GM12872 (cell line): ENCODE measurements at regions not wholly inside any gene's neighbourhood (a gene's known extent, or its start where the extent isn't known, plus 50 kb on each side); places are given as distances from the start of the nearest gene placed in this dataset.

Source experiments
- TF ChIP-seq, protein P1 (sequence below): IDR thresholded peaks from 3 replicates; pipeline ENCODE4 v1.5.1; 2011; ENCODE audit warnings: low read depth, mild to moderate bottlenecking, low read length, moderate library complexity; ENCODE audit not compliant: insufficient read depth

DNA sequence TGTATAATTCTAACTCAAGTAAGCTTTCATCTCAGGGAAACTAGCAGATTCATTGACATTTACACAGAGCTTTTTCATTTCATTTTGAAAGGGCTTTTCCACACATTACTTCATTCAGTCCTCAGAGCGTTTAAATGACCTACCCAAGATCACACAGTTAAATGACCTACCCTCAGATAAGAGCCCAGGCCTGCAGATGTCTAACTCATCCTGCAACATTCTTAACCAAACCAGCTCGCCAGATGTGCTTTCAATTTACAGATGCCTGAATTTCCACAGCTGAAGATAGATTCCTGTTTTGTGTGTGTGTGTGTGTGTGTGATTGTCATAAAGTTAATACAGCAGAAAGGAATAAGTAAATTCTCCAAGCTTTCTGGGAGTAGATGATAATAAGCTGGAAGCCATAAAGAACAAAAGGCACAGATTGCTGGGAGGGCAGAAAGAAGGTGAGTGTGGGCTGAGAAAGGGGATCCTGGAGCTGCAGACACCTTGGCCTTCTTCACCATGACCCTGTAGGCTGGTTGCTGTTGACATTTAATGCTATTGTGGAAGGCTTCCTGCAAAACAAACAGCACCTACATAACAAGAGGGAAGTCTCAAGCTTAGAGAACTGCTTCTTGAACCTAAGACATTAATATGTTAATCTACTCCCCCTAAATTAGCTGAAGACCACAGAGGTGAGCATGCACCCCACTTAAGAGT is 489.7 kb upstream of the CELF2 start:
- TF ChIP-seq, protein P1, sequence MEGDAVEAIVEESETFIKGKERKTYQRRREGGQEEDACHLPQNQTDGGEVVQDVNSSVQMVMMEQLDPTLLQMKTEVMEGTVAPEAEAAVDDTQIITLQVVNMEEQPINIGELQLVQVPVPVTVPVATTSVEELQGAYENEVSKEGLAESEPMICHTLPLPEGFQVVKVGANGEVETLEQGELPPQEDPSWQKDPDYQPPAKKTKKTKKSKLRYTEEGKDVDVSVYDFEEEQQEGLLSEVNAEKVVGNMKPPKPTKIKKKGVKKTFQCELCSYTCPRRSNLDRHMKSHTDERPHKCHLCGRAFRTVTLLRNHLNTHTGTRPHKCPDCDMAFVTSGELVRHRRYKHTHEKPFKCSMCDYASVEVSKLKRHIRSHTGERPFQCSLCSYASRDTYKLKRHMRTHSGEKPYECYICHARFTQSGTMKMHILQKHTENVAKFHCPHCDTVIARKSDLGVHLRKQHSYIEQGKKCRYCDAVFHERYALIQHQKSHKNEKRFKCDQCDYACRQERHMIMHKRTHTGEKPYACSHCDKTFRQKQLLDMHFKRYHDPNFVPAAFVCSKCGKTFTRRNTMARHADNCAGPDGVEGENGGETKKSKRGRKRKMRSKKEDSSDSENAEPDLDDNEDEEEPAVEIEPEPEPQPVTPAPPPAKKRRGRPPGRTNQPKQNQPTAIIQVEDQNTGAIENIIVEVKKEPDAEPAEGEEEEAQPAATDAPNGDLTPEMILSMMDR = no peak

DNA sequence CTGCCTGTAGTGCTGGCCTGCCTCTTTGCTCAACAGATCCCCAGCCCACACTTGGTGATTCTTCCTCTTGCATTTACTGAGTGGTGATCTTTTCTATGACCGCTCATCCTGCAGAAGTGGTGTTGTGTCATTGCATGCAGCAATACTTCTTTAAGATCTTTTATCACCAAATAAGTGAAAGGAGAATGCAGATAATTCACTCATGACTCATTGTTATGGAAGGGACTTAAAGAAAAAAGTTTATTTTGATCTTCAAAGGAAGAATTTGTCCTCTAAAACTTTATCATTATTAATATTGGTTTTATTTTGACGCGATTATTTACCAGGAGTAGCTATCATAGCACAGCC is 489.1 kb upstream of the CELF2 start:
- TF ChIP-seq, protein P1 = no peak

DNA sequence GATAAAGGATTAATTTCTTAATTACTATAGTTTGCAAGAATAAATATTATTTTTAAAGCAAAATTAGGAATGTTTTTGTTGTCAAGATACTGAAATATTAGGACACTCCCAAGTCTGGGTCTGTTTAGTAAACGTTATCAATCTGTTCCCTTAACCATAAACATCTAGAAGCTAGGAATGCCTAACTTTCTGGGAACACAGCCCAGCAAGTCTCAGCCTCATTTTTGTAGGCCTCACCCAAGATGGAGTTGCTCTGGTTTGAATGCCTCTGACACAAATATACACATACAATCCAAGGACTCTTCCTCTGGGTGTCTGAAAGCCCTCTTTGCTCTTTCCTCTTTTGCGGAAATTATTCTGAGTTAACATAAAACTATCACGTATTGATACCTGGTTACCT is 487.4 kb upstream of the CELF2 start:
- TF ChIP-seq, protein P1 = no peak

DNA sequence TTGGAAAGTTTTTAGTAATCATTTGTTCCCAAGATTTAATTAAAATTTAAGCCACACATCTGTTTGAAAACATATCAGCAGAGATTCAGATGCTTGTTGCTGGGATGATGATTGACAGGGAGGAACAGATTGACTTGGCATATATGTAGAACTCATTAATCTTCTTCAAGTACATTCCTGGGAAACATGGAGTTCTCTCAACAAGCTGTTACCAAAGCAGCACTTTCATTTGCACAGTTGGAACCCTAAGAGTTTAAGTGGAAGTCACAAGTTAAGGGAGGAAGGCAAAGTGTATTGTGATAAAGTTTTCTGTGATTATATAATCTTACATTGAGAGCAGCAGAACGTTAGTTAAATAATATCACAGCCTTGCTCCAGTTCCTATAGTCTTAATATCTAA is 485.4 kb upstream of the CELF2 start:
- TF ChIP-seq, protein P1 = no peak

DNA sequence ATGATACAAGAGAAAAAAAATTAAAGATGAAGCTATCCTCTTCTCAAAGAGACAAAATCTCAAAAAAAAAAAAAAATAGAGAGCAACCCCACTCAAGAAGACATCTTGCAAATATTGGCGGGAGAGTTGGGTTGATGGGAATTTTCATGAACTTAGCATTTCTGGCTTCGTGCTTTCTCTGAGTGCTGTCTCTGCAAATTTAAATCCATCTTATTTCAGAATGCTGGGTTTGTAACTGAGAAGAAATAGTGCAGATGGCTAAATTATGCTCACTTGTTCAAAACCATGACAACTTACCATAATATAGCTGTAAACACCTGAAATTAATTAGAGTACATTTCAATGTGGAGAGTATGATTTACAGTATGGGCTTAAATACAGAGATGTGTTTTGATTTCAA is 484.8 kb upstream of the CELF2 start:
- TF ChIP-seq, protein P1 = no peak

DNA sequence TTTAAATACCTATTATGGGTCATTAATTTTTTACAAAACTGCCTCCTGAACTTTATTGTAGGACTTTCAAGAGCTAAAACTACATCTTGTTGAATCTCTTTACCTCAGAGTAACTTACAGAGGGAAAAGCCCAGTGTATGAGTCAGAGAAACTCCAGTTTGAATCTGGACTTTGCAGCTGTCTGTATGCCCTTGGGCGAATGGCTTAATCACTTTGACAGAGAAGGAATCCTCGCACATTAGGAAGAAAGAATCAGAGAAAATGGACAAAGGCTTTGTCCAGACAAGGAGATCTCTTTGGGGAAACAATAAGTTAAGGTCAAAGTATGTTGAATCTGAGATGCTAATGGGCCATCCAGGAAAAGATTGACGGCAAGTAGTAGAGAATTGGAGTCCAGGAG is 484.2 kb upstream of the CELF2 start:
- TF ChIP-seq, protein P1 = no peak

DNA sequence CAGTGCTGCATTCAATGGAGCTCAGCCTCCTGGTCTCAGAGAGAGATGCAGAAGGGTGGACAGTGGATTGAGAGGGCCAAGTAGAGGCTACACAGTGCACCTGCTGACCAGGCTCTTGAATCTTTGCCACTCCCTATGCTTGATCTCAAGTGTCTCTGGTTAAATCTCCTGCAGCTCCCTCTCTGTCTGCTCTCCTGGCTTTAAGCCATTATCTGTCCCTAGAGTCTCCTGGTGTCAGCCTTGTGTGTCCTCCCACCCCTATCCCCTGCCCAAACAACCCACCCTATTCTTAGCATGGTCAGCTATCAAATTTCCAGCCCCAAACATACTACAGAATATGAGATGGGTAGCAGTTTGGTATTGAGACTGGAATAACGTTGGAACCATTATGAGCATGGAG is 479.3 kb upstream of the CELF2 start:
- TF ChIP-seq, protein P1 = no peak

DNA sequence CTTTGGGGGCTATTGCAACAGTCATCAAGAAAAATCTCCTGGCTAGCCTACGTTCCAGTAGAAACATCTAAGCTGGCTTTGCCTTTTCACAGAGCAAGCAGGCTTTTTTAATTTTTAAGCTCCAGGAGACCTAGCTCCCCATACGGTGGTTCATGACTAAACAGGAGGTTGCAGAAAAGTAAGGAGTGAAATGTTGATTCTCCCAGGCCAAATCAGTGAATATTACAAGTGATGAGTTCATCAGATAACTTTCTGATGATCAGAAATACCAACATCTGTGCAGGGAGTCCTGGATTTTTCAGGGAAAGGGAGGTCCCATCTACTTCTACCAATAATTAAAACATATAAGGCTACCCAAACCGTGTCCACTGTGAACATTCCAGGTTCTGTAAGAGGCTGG is 477.3 kb upstream of the CELF2 start:
- TF ChIP-seq, protein P1 = no peak
